HEK293T (cell line): ENCODE measurements at regions not wholly inside any gene's neighbourhood (a gene's known extent, or its start where the extent isn't known, plus 50 kb on each side); places are given as distances from the start of the nearest gene placed in this dataset.
"Not testable (repeated sequence)": the region's sequence is repeated elsewhere in the genome, so short reads cannot be mapped to it uniquely, and the experiment has no call there.

Experiments
- CTCF ChIA-PET: fragments of 350-600 bp; formaldehyde crosslinking; extraction: SDS; loops from one replicate; lab custom pipeline; 2021; ENCODE audit warnings: antibody characterized with exemption, inconsistent platforms; lab: Yijun Ruan, JAX
- POLR2A ChIA-PET: fragments of 350-600 bp; formaldehyde crosslinking; extraction: SDS; loops from one replicate; lab custom pipeline; 2020; ENCODE audit warnings: antibody characterized with exemption, inconsistent platforms; lab: Yijun Ruan, JAX
- DNase-seq: peaks from one replicate; pipeline ENCODE4 v3.0.0; 2012; ENCODE audit warnings: mixed read lengths; ENCODE audit errors: extremely low spot score
- ARNT ChIP-seq: fragments of 450-650 bp; IDR thresholded peaks from 2 replicates; pipeline ENCODE4 v1.6.1; 2017; ENCODE audit warnings: mild to moderate bottlenecking
- BHLHE40 ChIP-seq: fragments of 450-650 bp; IDR thresholded peaks from 2 replicates; pipeline ENCODE4 v1.6.1; 2016; ENCODE audit warnings: mild to moderate bottlenecking, moderate library complexity, borderline replicate concordance
- CTBP1 ChIP-seq: fragments of 450-650 bp; IDR thresholded peaks from 2 replicates; pipeline ENCODE4 v1.6.1; 2016; ENCODE audit warnings: borderline replicate concordance
- ELF4 ChIP-seq: fragments of 450-650 bp; IDR thresholded peaks from 2 replicates; pipeline ENCODE4 v1.6.1; 2017; ENCODE audit warnings: antibody characterized with exemption
- FOXA1 ChIP-seq: fragments of 450-650 bp; IDR thresholded peaks from 2 replicates; pipeline ENCODE4 v1.6.1; 2016; ENCODE audit warnings: mild to moderate bottlenecking
- FOXK2 ChIP-seq: fragments of 450-650 bp; IDR thresholded peaks from 2 replicates; pipeline ENCODE4 v1.6.1; 2016; ENCODE audit warnings: mild to moderate bottlenecking
- FOXM1 ChIP-seq: fragments of 450-650 bp; IDR thresholded peaks from 2 replicates; pipeline ENCODE4 v1.6.1; 2017; ENCODE audit warnings: mild to moderate bottlenecking, borderline replicate concordance
- HDGF ChIP-seq: fragments of 450-650 bp; IDR thresholded peaks from 2 replicates; pipeline ENCODE4 v1.6.1; 2017; ENCODE audit warnings: antibody characterized with exemption, borderline replicate concordance
- L3MBTL2 ChIP-seq: fragments of 450-650 bp; conservative IDR thresholded peaks from 2 replicates; pipeline ENCODE4 v1.6.1; 2016; ENCODE audit warnings: mild to moderate bottlenecking
- LEF1 ChIP-seq: fragments of 450-650 bp; IDR thresholded peaks from 2 replicates; pipeline ENCODE4 v1.6.1; 2017; ENCODE audit warnings: mild to moderate bottlenecking, borderline replicate concordance
- NFRKB ChIP-seq: fragments of 450-650 bp; IDR thresholded peaks from 2 replicates; pipeline ENCODE4 v1.6.1; 2016; ENCODE audit warnings: mild to moderate bottlenecking, moderate library complexity
- PKNOX1 ChIP-seq: fragments of 450-650 bp; IDR thresholded peaks from 2 replicates; pipeline ENCODE4 v1.6.1; 2016
- SP1 ChIP-seq: fragments of 450-650 bp; IDR thresholded peaks from 2 replicates; pipeline ENCODE4 v1.6.1; 2017
- SUZ12 ChIP-seq: fragments of 450-650 bp; IDR thresholded peaks from 2 replicates; pipeline ENCODE4 v1.6.1; 2016; ENCODE audit warnings: mild to moderate bottlenecking
- TARDBP ChIP-seq: fragments of 450-650 bp; IDR thresholded peaks from 2 replicates; pipeline ENCODE4 v1.6.1; 2016
- ZNF384 ChIP-seq: fragments of 450-650 bp; IDR thresholded peaks from 2 replicates; pipeline ENCODE4 v1.6.1; 2016

GRCh38 chr10:118875087-118875486 is 120.3 kb upstream of the CACUL1 start:
- no peak for DNase-seq
- CTCF ChIA-PET = no interaction called here
- no peak for TF ChIP-seq FOXA1
- no peak for TF ChIP-seq TARDBP
- no peak for TF ChIP-seq FOXM1
- no peak for TF ChIP-seq CTBP1
- POLR2A ChIA-PET = no interaction called here

- TF ChIP-seq PKNOX1 (no peak), FOXM1 (no peak), HDGF (no peak), ELF4 (no peak)
- DNase-seq = no peak
- CTCF ChIA-PET = no interaction called here
Measured at GRCh38 chr10:118882741-118883140, 128.0 kb upstream of the CACUL1 start.

GRCh38 chr10:118892255-118892654 is 137.3 kb upstream of the NANOS1 start:
- POLR2A ChIA-PET = no interaction called here
- CTCF ChIA-PET = no interaction called here
- DNase-seq = no peak
- TF ChIP-seq BHLHE40 = no peak

More at GRCh38 chr10:118882741-118883140, 128.0 kb upstream of the CACUL1 start:
- POLR2A ChIA-PET = no interaction called here

GRCh38 chr10:118894891-118895290 is 134.6 kb upstream of the NANOS1 start:
- POLR2A ChIA-PET, CTCF ChIA-PET, DNase-seq: not testable (repeated sequence)

- ChIA-PET CTCF (no interaction called here), POLR2A (no interaction called here)
- DNase-seq = peak; percentile 3
- TF ChIP-seq SP1 (no peak), ZNF384 (no peak), FOXA1 (no peak), NFRKB (no peak), CTBP1 (no peak), ELF4 (no peak), L3MBTL2 (no peak), SUZ12 (no peak), TARDBP (no peak), LEF1 (no peak), BHLHE40 (no peak), FOXM1 (no peak), ARNT (no peak), HDGF (no peak), FOXK2 (no peak), PKNOX1 (no peak)
Measured at GRCh38 chr10:118900617-118901016, 128.9 kb upstream of the NANOS1 start.

GRCh38 chr10:118901380-118901779 is 128.1 kb upstream of the NANOS1 start:
- peak; percentile 11; the same call in 1 of the 2 replicates for TF ChIP-seq PKNOX1
- no peak for TF ChIP-seq ZNF384
- POLR2A ChIA-PET = no interaction called here
- CTCF ChIA-PET = no interaction called here
- DNase-seq = peak; percentile 5

- no peak for TF ChIP-seq FOXM1
- TF ChIP-seq BHLHE40 = no peak
- TF ChIP-seq TARDBP = no peak
- TF ChIP-seq FOXA1 = no peak
- no peak for TF ChIP-seq ZNF384
- TF ChIP-seq HDGF = no peak
- TF ChIP-seq ARNT = no peak
- no peak for TF ChIP-seq FOXK2
- no peak for TF ChIP-seq SUZ12
- POLR2A ChIA-PET = no interaction called here
- CTCF ChIA-PET = no interaction called here
- DNase-seq = no peak
Measured at GRCh38 chr10:118901906-118902305, 127.6 kb upstream of the NANOS1 start.

- CTCF ChIA-PET, POLR2A ChIA-PET, DNase-seq: not testable (repeated sequence)
Measured at GRCh38 chr10:118902656-118903055, 126.9 kb upstream of the NANOS1 start.

- CTCF ChIA-PET = no interaction called here
- no peak for DNase-seq
- TF ChIP-seq SUZ12 = no peak
- TF ChIP-seq L3MBTL2 = no peak
- no peak for TF ChIP-seq FOXA1
- no peak for TF ChIP-seq ZNF384
- no peak for TF ChIP-seq FOXM1
- no peak for TF ChIP-seq CTBP1
- no peak for TF ChIP-seq NFRKB
- TF ChIP-seq ARNT = no peak
- TF ChIP-seq PKNOX1 = no peak
- TF ChIP-seq BHLHE40 = no peak
- no peak for TF ChIP-seq FOXK2
- TF ChIP-seq SP1 = no peak
- no peak for TF ChIP-seq TARDBP
- no peak for TF ChIP-seq HDGF
- no peak for TF ChIP-seq ELF4
- POLR2A ChIA-PET = no interaction called here
Measured at GRCh38 chr10:118903251-118903650, 126.3 kb upstream of the NANOS1 start.
